Central memory CD8-positive, alpha-beta T cell (primary cell): ENCODE measurements at regions not wholly inside any gene's neighbourhood (a gene's known extent, or its start where the extent isn't known, plus 50 kb on each side); places are given as distances from the start of the nearest gene placed in this dataset.
A peak's percentile ranks its signal among the peaks of the same experiment; 100 is the strongest.
"Not testable (repeated sequence)": the region's sequence is repeated elsewhere in the genome, so short reads cannot be mapped to it uniquely, and the experiment has no call there.

Experiments
- ATAC-seq: fragments of 150-1000 bp; cut with Tn5 transposase; replicated peaks from 2 replicates; pipeline ENCODE4 v1.10.0; 2022; ENCODE audit warnings: mild to moderate bottlenecking, moderate FRiP score, moderate number of reproducible peaks; ENCODE audit not compliant: poor library complexity, severe bottlenecking; ENCODE audit errors: extremely low read depth
- DNase-seq, 2 donors: peaks; one replicate each; pipeline ENCODE4 v3.0.0; 2021; ENCODE audit warnings: low spot score in 2 of 2
- H3K27ac Mint-ChIP-seq: one replicate; pipeline ENCODE4 v1.8.0; 2022; ENCODE audit warnings: low read depth, mild to moderate bottlenecking, moderate library complexity, mixed read lengths
- H3K27me3 Mint-ChIP-seq: one replicate; pipeline ENCODE4 v1.8.0; 2022; ENCODE audit warnings: mixed read lengths
- H3K36me3 Mint-ChIP-seq: one replicate; pipeline ENCODE4 v1.8.0; 2022; ENCODE audit warnings: mild to moderate bottlenecking, moderate library complexity, mixed read lengths; ENCODE audit not compliant: insufficient read depth
- H3K4me1 Mint-ChIP-seq: one replicate; pipeline ENCODE4 v1.8.0; 2022; ENCODE audit warnings: mixed read lengths
- H3K4me3 Mint-ChIP-seq: one replicate; pipeline ENCODE4 v1.8.0; 2022; ENCODE audit warnings: mild to moderate bottlenecking, moderate library complexity, mixed read lengths
- H3K9me3 Mint-ChIP-seq: one replicate; pipeline ENCODE4 v1.8.0; 2022; ENCODE audit warnings: mixed read lengths

GRCh38 chr2:11945139-11946126 lies 199.0 kb downstream of the LPIN1 start:
- peaks cover 3% of the 10 kb centered on the region for H3K36me3 Mint-ChIP-seq
- peak overlapping the region; percentile 75 for H3K4me3 Mint-ChIP-seq
- no peak for DNase-seq
- H3K27me3 Mint-ChIP-seq: no peaks in the 10 kb centered on the region
- peaks cover 14% of the 10 kb centered on the region for H3K4me1 Mint-ChIP-seq
- H3K9me3 Mint-ChIP-seq: no peaks in the 10 kb centered on the region
- ATAC-seq: peak; percentile 76
- H3K27ac Mint-ChIP-seq: peak overlapping the region; percentile 83

GRCh38 chr2:11947956-11948355 lies 201.5 kb downstream of the LPIN1 start:
- no peaks in the 10 kb centered on the region for H3K9me3 Mint-ChIP-seq
- peaks cover 3% of the 10 kb centered on the region for H3K36me3 Mint-ChIP-seq
- DNase-seq (no peak), ATAC-seq (no peak)
- no peak overlapping the region for H3K4me3 Mint-ChIP-seq
- H3K27ac Mint-ChIP-seq: no peak overlapping the region
- peaks cover 14% of the 10 kb centered on the region for H3K4me1 Mint-ChIP-seq
- H3K27me3 Mint-ChIP-seq: peaks cover under 1% of the 10 kb centered on the region

- Mint-ChIP-seq H3K36me3 (no peaks in the 10 kb centered on the region), H3K4me1 (peaks cover 5% of the 10 kb centered on the region), H3K9me3 (no peaks in the 10 kb centered on the region), H3K27me3 (peaks cover 20% of the 10 kb centered on the region), H3K4me3 (no peak overlapping the region), H3K27ac (no peak overlapping the region)
- DNase-seq (no peak), ATAC-seq (no peak)
Observed at GRCh38 chr2:11949732-11950523, 203.5 kb downstream of the LPIN1 start.

- Mint-ChIP-seq H3K36me3 (no peaks in the 10 kb centered on the region), H3K4me3 (no peak overlapping the region), H3K27me3 (peaks cover 30% of the 10 kb centered on the region), H3K4me1 (no peaks in the 10 kb centered on the region), H3K9me3 (no peaks in the 10 kb centered on the region), H3K27ac (no peak overlapping the region)
- no peak for ATAC-seq
- DNase-seq: no peak
Observed at GRCh38 chr2:11950896-11951295, 204.5 kb downstream of the LPIN1 start.

- not testable (repeated sequence) for H3K9me3 Mint-ChIP-seq, H3K4me1 Mint-ChIP-seq
Observed at GRCh38 chr2:11951492-11951891, 205.1 kb downstream of the LPIN1 start.

GRCh38 chr2:11953258-11953657 lies 206.8 kb downstream of the LPIN1 start:
- Mint-ChIP-seq H3K9me3 (no peaks in the 10 kb centered on the region), H3K4me3 (no peak overlapping the region), H3K36me3 (no peaks in the 10 kb centered on the region), H3K27me3 (peaks cover 41% of the 10 kb centered on the region), H3K4me1 (no peaks in the 10 kb centered on the region), H3K27ac (no peak overlapping the region)
- ATAC-seq (no peak), DNase-seq (no peak)

More at GRCh38 chr2:11951492-11951891, 205.1 kb downstream of the LPIN1 start:
- peaks cover 32% of the 10 kb centered on the region for H3K27me3 Mint-ChIP-seq
- not testable (repeated sequence) for DNase-seq, H3K27ac Mint-ChIP-seq, ATAC-seq, H3K36me3 Mint-ChIP-seq, H3K4me3 Mint-ChIP-seq

GRCh38 chr2:11955314-11955713 lies 208.9 kb downstream of the LPIN1 start:
- DNase-seq: no peak
- no peak overlapping the region for H3K4me3 Mint-ChIP-seq
- H3K27me3 Mint-ChIP-seq: peaks cover 49% of the 10 kb centered on the region
- no peaks in the 10 kb centered on the region for H3K9me3 Mint-ChIP-seq
- ATAC-seq: no peak
- H3K36me3 Mint-ChIP-seq: no peaks in the 10 kb centered on the region
- no peaks in the 10 kb centered on the region for H3K4me1 Mint-ChIP-seq
- H3K27ac Mint-ChIP-seq: no peak overlapping the region

- H3K4me1 Mint-ChIP-seq: no peaks in the 10 kb centered on the region
- no peak overlapping the region for H3K27ac Mint-ChIP-seq
- DNase-seq (no peak), ATAC-seq (no peak)
- H3K27me3 Mint-ChIP-seq: peaks cover 49% of the 10 kb centered on the region
- H3K9me3 Mint-ChIP-seq: no peaks in the 10 kb centered on the region
- H3K36me3 Mint-ChIP-seq: no peaks in the 10 kb centered on the region
- no peak overlapping the region for H3K4me3 Mint-ChIP-seq
Observed at GRCh38 chr2:11955884-11956291, 209.5 kb downstream of the LPIN1 start.

GRCh38 chr2:11962707-11963328 lies 216.4 kb downstream of the LPIN1 start:
- Mint-ChIP-seq H3K27ac (no peak overlapping the region), H3K4me3 (no peak overlapping the region), H3K9me3 (no peaks in the 10 kb centered on the region), H3K27me3 (peaks cover 8% of the 10 kb centered on the region), H3K4me1 (no peaks in the 10 kb centered on the region), H3K36me3 (no peaks in the 10 kb centered on the region)
- DNase-seq: no peak
- ATAC-seq: no peak

- DNase-seq: no peak
- peaks cover 8% of the 10 kb centered on the region for H3K27me3 Mint-ChIP-seq
- no peaks in the 10 kb centered on the region for H3K9me3 Mint-ChIP-seq
- H3K4me3 Mint-ChIP-seq: no peak overlapping the region
- ATAC-seq: no peak
- H3K36me3 Mint-ChIP-seq: no peaks in the 10 kb centered on the region
- H3K4me1 Mint-ChIP-seq: no peaks in the 10 kb centered on the region
- H3K27ac Mint-ChIP-seq: no peak overlapping the region
Observed at GRCh38 chr2:11963966-11964365, 217.5 kb downstream of the LPIN1 start.

GRCh38 chr2:11967946-11968465 lies 221.6 kb downstream of the LPIN1 start:
- no peak for DNase-seq
- no peak overlapping the region for H3K4me3 Mint-ChIP-seq
- H3K4me1 Mint-ChIP-seq: no peaks in the 10 kb centered on the region

GRCh38 chr2:11968521-11968920 lies 222.1 kb downstream of the LPIN1 start:
- Mint-ChIP-seq H3K27me3 (peaks cover 43% of the 10 kb centered on the region), H3K27ac (no peak overlapping the region), H3K4me3 (no peak overlapping the region), H3K4me1 (no peaks in the 10 kb centered on the region), H3K36me3 (no peaks in the 10 kb centered on the region), H3K9me3 (peaks cover 3% of the 10 kb centered on the region)
- DNase-seq (no peak), ATAC-seq (no peak)

More at GRCh38 chr2:11967946-11968465, 221.6 kb downstream of the LPIN1 start:
- Mint-ChIP-seq H3K27me3 (peaks cover 38% of the 10 kb centered on the region), H3K36me3 (no peaks in the 10 kb centered on the region), H3K27ac (no peak overlapping the region), H3K9me3 (no peaks in the 10 kb centered on the region)
- no peak for ATAC-seq
